SKM-1 treated with dmso at 0.1 percent for 144 hours (cell line): ENCODE measurements at regions not wholly inside any gene's neighbourhood (a gene's known extent, or its start where the extent isn't known, plus 50 kb on each side); places are given as distances from the start of the nearest gene placed in this dataset.
"Not testable (repeated sequence)": the region's sequence is repeated elsewhere in the genome, so short reads cannot be mapped to it uniquely, and the experiment has no call there.

ENCODE experiments used
- DNase-seq: peaks from one replicate; lab custom pipeline; 2025; ENCODE audit not compliant: unreplicated experiment; lab: John Stamatoyannopoulos, UW

DNA sequence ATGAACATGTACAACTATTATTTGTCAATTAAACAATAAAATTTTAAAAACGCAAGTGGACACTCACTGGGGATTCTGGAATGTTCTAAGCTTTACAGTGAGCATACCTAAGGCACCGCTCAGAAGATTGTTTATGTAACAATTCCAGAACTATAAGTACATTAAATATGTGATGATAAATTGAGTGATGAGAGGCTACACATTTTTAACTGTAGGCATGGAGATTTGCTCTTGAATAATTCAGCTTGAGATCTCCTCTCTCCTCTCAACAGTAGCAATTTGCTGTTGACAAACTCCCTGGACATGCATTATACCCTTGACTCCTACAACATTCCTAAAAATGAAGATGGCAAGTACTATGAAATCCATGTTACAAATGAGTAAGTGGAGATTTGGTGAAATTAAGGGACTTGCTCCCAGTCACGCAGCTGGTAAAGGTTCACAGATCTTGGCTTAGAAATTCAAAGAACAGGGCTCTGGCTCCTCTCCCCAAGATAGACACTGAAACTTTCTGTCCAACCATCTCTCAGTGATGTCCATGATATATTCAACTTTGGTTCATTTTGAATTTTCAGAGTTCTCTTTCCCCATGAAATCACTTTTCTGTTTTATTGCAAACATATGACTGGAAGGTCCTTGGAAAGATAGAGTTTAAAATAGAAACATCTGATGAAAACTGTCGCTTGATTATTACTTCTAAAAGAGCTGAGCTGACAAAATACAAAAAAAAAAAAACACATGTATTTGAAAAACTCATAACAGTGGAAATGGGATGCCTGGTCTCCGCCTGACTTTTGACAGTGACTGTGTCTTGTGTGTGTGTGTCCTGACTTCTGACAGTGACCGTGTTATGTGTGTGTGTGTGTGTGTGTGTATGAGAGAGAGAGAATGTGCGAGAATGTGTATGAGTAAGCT lies 488.3 kb downstream of the TNS3 start:
- DNase-seq: no peak

DNA sequence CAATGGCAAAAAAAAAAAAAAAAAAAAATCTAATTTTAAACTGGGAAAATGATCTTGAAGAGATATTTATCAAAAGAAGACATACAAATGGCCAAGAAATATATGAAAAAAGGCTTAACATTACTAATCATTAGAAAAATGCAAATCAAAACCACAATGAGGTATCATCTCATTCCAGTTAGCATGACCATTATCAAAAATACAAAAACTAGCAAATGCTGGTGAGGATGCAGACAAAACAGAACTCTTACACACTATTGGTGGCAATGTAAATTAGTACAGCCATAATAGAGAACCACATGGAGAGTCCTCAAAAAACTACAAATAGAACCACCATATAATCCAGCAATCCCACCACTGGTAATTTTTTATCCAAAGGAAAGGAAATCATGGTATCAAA lies 489.6 kb downstream of the TNS3 start:
- DNase-seq: no peak

DNA sequence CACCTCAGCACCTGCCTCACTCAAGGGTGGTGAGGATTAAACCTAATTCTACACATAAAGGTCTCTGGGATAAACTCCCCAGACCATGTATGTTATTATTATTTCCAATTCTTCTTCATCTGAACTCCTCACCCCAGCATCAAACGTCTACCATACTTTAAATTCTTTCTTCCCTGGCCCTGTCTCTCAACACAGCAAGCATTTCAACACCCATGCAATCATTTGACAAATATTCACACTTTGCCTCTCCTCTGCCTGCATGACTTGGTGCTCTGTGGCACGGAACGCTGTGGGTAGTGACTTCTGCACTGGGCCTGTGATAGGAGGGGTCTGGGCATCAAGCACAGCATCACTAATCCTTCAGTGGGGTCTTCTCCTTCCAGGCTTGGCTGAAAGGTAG lies 490.8 kb downstream of the TNS3 start:
- DNase-seq: no peak

DNA sequence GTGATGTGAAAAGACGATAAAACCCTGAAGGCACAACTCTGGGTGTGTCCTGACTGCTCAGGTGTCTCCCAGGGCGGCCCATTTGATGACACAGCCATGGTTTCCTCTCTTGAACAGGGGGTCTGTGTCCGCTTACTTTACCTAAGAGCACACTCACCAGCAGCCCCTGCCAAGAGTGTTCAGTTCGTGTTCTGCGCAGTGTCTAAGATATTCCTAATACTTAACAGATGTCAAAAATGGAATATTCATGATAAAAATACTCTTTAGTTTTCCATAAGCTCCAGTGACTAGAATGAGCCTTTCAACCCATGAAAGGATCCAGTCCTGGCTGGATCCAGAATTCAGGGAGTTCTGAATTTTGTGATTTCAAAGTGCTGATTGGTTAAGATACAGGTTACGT lies 492.4 kb downstream of the TNS3 start:
- no peak for DNase-seq

DNA sequence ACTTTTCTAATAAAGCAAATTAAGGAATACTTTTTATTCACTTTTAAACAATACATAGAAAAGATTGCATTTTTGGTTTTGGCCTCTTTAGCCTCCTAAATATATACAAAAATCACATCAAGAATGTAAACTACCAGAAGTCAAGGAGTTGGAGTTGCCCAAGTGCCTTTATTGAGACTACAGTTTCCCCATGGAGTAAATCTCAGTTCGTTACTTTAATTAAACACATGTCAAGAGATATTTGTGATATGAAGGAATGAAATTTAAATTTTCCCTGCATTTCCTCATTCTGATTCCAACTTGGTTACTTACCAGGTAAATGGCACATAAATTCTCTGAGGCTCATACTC lies 492.9 kb downstream of the TNS3 start:
- DNase-seq: no peak

DNA sequence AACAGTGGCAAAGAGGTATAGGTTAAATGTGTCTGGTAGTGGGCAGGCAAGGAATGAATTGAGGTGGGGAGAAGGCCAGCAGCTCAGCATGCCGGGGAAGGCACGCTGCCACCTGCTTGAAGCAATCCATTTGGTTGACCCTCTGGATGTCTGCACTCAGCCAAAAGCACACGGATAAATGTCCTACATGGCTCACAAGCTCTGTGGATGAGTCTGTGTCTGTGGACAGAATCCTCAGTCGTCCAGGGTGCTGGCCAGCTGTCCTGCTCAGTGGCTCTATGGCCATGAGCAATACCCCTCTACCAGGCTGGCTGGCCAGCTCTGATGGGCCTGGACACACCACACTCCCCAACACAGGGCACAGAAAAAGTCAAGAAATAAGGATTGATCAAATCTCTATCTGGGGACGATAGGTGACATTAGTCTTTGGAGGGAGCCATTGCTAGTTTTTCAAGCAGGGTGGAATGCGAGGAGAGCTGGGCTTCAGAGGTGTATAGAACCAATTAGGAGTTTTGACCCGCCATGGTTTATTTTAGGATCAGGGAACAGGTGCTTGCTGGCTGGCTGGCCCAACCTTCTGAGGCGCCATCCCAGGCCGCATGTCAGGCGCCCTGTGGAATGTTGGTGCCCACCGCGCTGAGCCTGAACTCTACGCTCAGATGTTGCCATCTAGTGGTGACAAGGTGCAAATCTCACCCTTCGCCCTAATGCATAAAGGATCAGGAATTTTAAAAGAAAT lies 493.4 kb downstream of the TNS3 start:
- peak; percentile 22 for DNase-seq

DNA sequence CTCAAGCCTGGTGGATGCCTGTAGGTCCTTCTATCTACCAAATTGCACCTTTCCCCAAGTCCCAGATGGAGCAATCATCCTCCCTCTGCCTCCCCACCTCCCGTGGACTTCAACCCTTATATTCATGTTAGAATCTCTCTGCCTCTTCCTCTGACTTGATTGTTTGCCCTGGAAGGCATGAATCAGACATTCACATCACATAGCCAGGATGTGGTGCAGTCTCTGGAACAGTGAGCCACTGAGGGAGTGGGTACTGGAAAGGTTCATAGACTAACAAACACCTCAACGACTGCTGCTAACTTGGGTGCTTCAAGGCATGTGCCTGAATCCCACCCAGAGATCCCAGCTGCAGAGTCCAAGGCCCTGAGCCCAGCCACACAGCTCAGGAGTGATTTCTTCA lies 494.0 kb downstream of the TNS3 start:
- DNase-seq: no peak

DNA sequence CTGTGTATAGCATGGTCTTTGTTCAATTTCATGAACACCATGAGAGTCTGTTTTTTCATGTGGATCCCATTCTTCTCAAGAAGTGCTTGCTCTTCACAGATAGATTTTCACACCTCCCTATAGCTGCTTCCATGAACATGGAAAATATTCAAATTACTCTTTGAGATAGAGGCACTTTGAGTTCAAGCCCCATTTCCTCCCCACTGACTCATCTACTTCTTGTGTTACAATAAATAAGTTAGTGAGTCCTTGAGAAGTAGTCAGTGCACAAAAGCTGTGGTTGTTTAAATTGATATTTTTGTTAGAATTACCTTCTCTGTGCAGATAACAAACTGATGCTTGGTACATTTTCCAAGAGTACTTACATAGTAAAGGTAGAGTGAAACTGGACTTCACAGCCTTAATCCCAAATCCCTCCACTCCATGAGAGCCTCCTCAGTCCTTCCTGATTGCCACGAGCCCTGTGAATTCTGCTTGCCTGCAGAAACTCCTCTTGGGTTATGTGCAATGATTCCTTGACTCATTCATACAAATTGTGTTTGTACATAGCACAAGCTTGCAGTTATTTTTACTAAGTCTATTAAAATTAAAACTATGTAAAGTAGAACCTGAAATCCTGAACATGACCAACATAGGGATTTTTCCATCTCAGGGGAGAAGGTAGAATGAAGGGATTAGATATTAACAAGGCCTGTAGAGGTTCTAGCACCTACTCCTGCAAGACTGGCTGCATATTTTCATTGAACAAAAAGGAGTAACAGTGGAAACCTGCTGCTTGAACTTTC lies 496.2 kb downstream of the TNS3 start:
- no peak for DNase-seq

DNA sequence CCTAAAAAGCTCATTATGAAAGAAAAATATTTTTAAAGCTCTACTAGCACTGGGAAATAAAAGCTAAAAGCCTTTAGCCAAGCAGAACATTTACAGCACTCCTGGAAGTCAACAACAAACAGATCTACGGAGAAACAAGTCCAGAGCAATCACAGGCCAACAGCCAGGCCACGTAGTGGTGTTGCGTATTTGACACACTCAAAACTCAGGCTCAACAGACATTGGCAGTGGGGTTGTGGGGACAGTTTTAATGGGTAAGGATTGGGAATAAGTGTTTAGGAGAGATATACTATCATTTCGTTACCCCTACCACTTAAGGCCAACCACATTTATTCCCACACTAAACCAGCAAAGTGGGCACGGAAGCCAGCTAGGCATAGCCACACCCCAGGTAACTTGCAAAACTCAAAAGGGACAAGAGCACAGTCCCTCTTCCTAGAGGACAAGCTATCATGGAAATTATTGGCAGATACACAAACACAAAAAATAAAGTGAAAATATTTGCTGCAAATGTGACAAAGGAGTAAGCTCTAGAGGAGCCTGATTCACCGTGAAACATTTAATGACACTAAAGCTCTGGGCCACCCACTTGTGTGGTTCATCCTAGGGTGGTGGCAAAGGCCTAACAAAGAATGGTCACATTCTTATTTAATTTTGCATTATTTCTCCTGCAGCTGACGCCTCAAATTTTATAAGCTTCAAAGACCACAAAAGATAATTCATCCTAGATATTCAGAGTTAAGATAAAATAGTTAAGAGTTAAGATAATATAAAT lies 498.2 kb downstream of the TNS3 start:
- DNase-seq: no peak

DNA sequence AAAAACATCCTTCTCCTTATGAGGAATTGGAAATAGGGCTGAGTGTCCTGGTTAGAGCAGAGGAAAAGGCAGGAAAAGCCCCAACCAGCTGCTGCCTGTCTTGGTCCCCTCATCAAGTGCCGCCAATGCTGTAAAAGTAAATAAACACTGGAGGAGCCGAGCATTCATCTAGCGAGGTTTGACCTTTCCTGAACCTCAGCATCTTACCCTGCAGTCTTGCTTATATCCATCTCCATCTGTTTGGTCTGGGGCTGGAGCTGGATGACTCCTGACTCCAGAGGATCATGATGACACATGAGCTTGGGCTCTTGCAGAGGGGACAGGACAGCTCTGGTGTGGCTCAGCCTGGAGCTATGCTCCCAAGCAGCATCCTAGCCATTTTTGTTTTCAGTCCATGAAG lies 501.1 kb downstream of the TNS3 start:
- no peak for DNase-seq

DNA sequence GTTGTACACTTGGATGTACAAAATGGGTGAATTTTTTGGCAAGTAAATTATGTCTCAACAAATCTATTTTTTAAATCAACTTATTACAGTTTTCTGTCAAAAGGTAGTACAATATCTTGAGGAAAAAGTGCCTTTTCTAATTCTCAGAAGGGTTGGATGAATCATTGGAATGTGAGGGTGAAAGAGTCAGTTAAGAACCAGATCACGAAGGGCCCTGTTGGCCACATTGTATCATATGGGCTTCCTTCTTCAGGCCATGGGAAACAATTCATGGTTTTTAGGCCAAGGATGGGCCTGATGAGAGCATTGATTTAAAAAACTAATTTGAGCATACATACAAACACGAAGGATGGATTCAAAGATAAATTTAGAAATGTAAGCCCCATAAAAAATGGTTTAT lies 503.7 kb downstream of the TNS3 start:
- DNase-seq: no peak

DNA sequence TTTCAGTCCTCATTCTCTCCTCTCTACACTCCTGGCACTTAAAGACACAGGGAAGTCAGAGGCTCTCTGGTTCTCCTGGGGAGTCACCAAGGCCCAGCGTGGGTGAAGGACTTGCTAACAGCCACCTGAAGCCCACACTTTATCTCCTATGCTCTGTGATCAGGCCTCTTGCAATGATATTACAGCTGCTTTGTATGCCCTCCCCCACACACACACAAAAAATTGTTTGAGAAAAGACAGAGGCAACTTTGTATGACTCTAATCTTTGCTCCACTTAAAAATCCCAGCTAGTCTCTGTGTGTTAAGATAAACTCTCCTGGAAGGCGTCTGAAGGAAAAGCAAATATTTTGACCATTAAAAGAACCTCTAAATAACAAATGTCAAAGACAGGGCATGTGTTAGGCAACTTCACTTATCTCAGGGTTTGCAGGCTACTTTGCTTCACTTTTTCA lies 507.2 kb downstream of the TNS3 start:
- no peak for DNase-seq

DNA sequence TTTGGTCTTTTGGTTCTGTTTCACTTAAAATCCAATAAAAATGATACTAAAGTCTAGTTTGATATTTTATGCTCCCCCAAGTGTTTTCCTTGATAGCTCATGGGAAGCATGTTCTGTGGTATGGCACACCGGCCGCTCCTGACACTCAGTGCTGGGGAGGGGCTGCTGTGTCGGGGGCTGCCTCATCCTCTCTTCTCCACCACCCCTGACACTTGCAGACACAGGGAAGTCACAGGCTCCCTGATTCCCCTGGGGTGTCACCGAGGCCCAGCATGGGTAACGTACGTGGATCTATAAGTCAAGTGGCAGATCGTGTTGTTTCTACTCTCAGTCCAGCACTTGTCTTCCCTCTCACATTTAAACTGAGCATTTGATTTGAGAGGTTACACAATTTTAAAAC lies 508.6 kb downstream of the TNS3 start:
- no peak for DNase-seq

DNA sequence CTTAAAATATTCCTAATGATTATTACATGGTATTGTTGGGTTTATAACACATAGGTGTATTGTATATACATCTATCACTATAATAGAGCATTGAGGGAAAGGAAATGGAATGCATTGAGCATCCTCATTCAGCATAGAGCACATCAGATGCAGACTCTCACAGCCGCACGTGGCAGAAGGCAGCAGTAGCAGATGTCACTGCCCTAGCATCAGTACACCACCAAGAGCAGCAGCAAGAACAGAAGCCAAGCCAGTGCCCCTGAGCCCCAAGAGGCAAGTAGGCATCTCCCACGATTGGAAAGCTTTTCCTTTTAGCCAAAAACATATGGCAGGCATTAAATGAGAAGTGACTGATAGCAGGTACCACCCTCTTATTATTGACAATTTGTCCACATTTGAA lies 510.0 kb downstream of the TNS3 start:
- DNase-seq: no peak

DNA sequence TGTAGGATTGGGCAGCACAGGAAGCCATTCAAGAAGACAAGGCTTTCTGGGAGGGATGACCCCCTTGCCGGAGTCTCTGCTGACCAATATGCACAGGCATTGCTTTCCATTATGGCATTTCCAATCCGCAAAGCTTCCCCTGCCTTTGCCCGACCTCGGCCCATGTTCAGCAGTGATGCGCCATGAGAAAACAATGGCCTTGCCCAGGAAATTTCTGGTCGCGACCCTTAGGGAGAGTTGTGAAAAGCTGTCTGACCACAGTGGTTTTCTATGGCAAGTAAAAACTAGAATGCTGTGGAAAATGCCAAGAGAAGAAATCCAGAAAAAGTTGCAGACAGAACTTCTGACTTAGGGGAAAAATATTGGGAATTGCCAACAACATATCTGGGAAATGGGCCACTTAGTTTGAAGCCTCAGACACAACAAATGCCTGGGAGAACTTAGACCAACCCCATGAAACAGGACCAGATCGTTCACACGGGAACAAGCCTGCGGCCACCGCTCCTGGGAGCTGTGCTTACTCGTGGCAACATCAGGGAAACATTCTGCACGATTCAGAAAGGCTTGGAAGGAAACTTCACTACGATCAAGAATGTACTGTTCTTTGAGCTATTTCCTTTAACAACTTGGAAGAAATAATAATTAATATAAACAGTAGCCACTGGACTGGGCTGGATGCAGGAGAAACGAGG lies 512.4 kb downstream of the TNS3 start:
- DNase-seq: no peak

DNA sequence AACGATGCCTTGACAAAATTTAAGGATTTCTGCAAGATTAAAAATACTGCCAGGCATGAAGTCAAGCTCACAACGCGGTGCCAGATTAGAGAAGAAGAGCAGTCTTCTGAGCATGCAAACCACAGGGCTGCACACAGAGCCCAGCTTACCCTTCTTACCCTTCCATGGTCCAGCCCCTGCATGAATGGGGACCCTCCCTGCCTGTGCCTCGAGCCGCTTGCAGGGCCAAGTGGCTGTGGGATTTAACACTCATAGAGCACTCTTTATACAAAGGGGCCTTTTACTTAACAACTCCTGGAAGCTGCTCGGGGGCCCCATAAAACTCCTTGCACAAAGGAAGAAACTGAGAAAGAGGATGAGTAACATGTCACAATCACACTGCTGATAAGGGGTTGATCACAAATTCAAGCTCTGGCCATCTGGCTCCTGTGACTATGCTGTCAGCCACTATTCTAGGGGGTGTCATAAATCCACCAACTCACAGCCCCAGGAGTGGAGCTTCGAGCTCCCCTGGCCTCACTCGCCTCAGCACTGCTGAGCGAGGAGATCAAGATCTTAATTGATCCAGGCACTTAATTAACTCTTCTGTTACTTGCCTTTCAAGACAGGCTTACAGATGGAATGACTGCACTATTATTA lies 514.8 kb downstream of the TNS3 start:
- DNase-seq: no peak

DNA sequence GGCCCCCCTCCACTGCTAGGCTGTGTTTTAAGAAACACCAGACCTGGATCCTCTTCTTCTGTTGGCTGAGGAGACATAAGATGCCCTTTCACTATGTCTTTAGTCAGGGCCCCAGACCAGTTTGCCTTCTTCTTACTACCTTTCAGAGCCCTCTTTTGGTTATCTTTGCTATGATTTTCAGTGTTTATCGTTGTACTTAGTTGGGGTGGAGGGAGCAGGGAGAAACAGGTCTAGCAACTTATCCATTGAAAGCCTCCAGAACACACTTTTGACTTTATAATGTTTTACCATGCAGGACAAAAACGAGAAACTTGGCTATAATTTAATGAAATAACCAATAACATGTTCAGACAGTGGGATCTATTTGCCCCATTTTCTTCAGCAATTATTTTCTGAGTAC lies 525.2 kb downstream of the TNS3 start:
- DNase-seq: no peak

DNA sequence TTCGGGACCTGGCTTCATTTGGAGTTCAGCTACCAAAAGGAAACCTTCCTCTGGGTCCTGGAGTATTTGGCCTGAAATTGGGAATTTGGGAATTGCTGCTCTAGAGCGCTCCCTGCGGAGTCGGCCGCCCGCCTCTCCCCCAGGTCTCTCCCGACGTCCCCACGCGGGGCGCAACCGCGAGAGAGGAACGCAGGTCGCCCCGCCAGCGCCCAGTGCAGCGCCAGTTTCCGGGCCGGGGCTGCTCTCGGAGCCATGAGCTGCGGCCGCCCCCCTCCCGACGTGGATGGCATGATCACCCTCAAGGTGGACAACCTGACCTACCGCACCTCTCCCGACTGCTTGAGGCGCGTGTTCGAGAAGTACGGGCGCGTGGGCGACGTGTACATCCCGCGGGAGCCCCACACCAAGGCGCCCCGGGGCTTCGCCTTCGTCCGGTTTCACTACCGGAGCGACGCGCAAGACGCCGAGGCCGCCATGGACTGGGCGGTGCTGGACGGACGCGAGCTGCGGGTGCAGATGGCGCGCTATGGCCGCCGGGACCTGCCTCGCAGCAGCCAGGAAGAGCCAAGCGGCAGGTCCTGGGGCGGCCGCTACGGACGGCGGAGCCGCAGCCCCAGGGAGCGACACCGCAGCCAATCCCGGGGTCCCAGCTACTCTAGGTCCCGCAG lies 529.2 kb downstream of the TNS3 start:
- DNase-seq: not testable (repeated sequence)

DNA sequence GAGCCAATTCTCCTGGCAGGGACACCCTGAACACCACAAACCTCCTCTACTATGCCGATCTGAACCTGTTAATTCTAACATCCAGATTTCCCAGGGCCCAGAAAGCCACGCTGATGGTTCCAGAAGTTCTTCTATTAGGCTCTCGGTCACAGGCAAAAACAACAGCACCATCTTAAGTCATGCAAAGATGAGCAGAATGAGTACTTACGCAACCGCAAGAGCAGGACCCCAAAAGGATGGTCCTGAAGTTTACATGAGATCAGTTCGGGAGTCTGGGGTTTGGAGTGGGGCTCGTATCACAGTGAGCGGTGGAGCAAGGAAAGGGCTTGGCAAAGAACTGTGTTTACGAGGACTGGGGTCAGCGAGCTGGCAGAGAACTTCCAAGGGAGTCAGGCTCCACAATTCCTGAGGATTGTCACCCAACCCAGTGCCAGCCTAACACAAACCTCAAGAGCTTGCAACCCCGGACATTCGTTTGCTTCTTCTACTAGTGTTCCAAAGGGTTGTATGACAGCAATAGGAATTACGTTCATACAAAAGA lies 532.6 kb downstream of the TNS3 start:
- no peak for DNase-seq
